ENCODE measurements at regions not wholly inside any gene's neighbourhood (a gene's known extent, or its start where the extent isn't known, plus 50 kb on each side); places are given as distances from the start of the nearest gene placed in this dataset.

GRCh38 chrX:127782904-127783303, 269.3 kb downstream of the ACTRT1 start:
- TF ChIP-seq REST (IDR thresholded peaks at IDR 0.05; ENCODE audit: insufficient read depth in 1 of 2, low read depth in 2 of 2, low read length in 1 of 2) (no peak), CTCF (IDR thresholded peaks at IDR 0.05) (no peak), SIN3A (IDR thresholded peaks at IDR 0.05; ENCODE audit: borderline replicate concordance, insufficient read depth, low read depth, low read length) (no peak), TCF7L2 (IDR thresholded peaks at IDR 0.05; ENCODE audit: low read depth, low read length) (no peak), POLR2AphosphoS5 (IDR thresholded peaks at IDR 0.05; ENCODE audit: low read depth, low read length) (no peak)
- H3K9me3 ChIP-seq (ENCODE audit: control insufficient read depth, insufficient read depth, low read depth, low read length), result no peaks in the 10 kb centered on the region
- DNase-seq (ENCODE audit: low read depth, low spot score) (no peak), ATAC-seq (no peak)
- BruUV-seq (replicated peaks), result no TSS peak
- in situ Hi-C loops (cut with HindIII; ENCODE audit: low pct_unique_long_range_greater_than_20kb, low sequenced_read_pairs), result no loop called here
- intact Hi-C loops (cut with micrococcal nuclease; ENCODE audit: unreplicated experiment), result no loop called here
- no peaks in the 10 kb centered on the region for H3K27me3 ChIP-seq (ENCODE audit: control insufficient read depth, insufficient read depth, low read length)
- ChIA-PET POLR2A (no interaction called here), CTCF (no interaction called here)
- no peaks in the 10 kb centered on the region for H3K36me3 ChIP-seq (ENCODE audit: control insufficient read depth, insufficient read depth, low read length)
- H3K4me1 ChIP-seq (ENCODE audit: control insufficient read depth, insufficient read depth, low read length), result no peaks in the 10 kb centered on the region
- H3K27ac ChIP-seq (ENCODE audit: low read length), result no peak overlapping the region
- no peak overlapping the region for H3K4me3 ChIP-seq (ENCODE audit: low read depth in 2 of 2, low read length in 2 of 2)

GRCh38 chrX:127764674-127765073, 287.5 kb downstream of the ACTRT1 start:
- no peaks in the 10 kb centered on the region for H3K9me3 ChIP-seq (ENCODE audit: control insufficient read depth, insufficient read depth, low read depth, low read length)
- DNase-seq (ENCODE audit: low read depth, low spot score) (no peak), ATAC-seq (no peak)
- POLR2A ChIA-PET, result no interaction called here
- TF ChIP-seq REST (IDR thresholded peaks at IDR 0.05; ENCODE audit: insufficient read depth in 1 of 2, low read depth in 2 of 2, low read length in 1 of 2) (no peak), POLR2AphosphoS5 (IDR thresholded peaks at IDR 0.05; ENCODE audit: low read depth, low read length) (no peak), TCF7L2 (IDR thresholded peaks at IDR 0.05; ENCODE audit: low read depth, low read length) (no peak), SIN3A (IDR thresholded peaks at IDR 0.05; ENCODE audit: borderline replicate concordance, insufficient read depth, low read depth, low read length) (no peak), CTCF (IDR thresholded peaks at IDR 0.05) (no peak)
- CTCF ChIA-PET, result no interaction called here
- no peaks in the 10 kb centered on the region for H3K27me3 ChIP-seq (ENCODE audit: control insufficient read depth, insufficient read depth, low read length)
- H3K4me3 ChIP-seq (ENCODE audit: low read depth in 2 of 2, low read length in 2 of 2), result no peak overlapping the region
- no TSS peak for BruUV-seq (replicated peaks)
- H3K4me1 ChIP-seq (ENCODE audit: control insufficient read depth, insufficient read depth, low read length), result no peaks in the 10 kb centered on the region
- H3K36me3 ChIP-seq (ENCODE audit: control insufficient read depth, insufficient read depth, low read length), result no peaks in the 10 kb centered on the region
- in situ Hi-C loops (cut with HindIII; ENCODE audit: low pct_unique_long_range_greater_than_20kb, low sequenced_read_pairs), result no loop called here
- intact Hi-C loops (cut with micrococcal nuclease; ENCODE audit: unreplicated experiment), result no loop called here
- no peak overlapping the region for H3K27ac ChIP-seq (ENCODE audit: low read length)
